ENCODE measurements at regions not wholly inside any gene's neighbourhood (a gene's known extent, or its start where the extent isn't known, plus 50 kb on each side); places are given as distances from the start of the nearest gene placed in this dataset.
"Not testable (repeated sequence)": the region's sequence is repeated elsewhere in the genome, so short reads cannot be mapped to it uniquely, and the experiment has no call there.

- not testable (repeated sequence) for H2AFZ ChIP-seq (ENCODE audit: low read length); H3K4me1 ChIP-seq (ENCODE audit: low read length); H3K4me3 ChIP-seq (ENCODE audit: low read length); H3F3A ChIP-seq (ENCODE audit: insufficient read depth, low read length); DNase-seq; H3K4me2 ChIP-seq (ENCODE audit: low read depth, low read length); H4K20me1 ChIP-seq (ENCODE audit: insufficient read depth, low read length); H3K27me3 ChIP-seq (replicated peaks; ENCODE audit: insufficient read depth, low read length); H3K36me3 ChIP-seq (replicated peaks; ENCODE audit: insufficient read depth, low read length); H3K9me2 ChIP-seq (replicated peaks; ENCODE audit: insufficient read depth, low read length); H3K9me3 ChIP-seq (replicated peaks; ENCODE audit: insufficient read depth, low read length); H3K9ac ChIP-seq (ENCODE audit: low read length); H3K79me2 ChIP-seq (ENCODE audit: low read length); H3K27ac ChIP-seq (ENCODE audit: low read length)
These were observed 103.4 kb upstream of the SLC25A48 start for GRCh38 chr5:135731034-135731433.

GRCh38 chr5:135730161-135730560 lies 104.3 kb upstream of the SLC25A48 start:
- not testable (repeated sequence) for H3K9me2 ChIP-seq (replicated peaks; ENCODE audit: insufficient read depth, low read length); H3F3A ChIP-seq (ENCODE audit: insufficient read depth, low read length); H2AFZ ChIP-seq (ENCODE audit: low read length); DNase-seq; H3K79me2 ChIP-seq (ENCODE audit: low read length); H3K4me2 ChIP-seq (ENCODE audit: low read depth, low read length); H3K36me3 ChIP-seq (replicated peaks; ENCODE audit: insufficient read depth, low read length); H3K27me3 ChIP-seq (replicated peaks; ENCODE audit: insufficient read depth, low read length); H4K20me1 ChIP-seq (ENCODE audit: insufficient read depth, low read length); H3K4me3 ChIP-seq (ENCODE audit: low read length); H3K9ac ChIP-seq (ENCODE audit: low read length); H3K9me3 ChIP-seq (replicated peaks; ENCODE audit: insufficient read depth, low read length); H3K27ac ChIP-seq (ENCODE audit: low read length); H3K4me1 ChIP-seq (ENCODE audit: low read length)

- Histone ChIP-seq H3K79me2 (ENCODE audit: low read length) (no peaks in the 10 kb centered on the region), H3F3A (ENCODE audit: insufficient read depth, low read length) (no peaks in the 10 kb centered on the region), H4K20me1 (ENCODE audit: insufficient read depth, low read length) (no peaks in the 10 kb centered on the region), H3K9me3 (replicated peaks; ENCODE audit: insufficient read depth, low read length) (no peaks in the 10 kb centered on the region), H3K9ac (ENCODE audit: low read length) (no peak overlapping the region), H3K4me3 (ENCODE audit: low read length) (no peak overlapping the region), H3K9me2 (replicated peaks; ENCODE audit: insufficient read depth, low read length) (no peaks in the 10 kb centered on the region), H2AFZ (ENCODE audit: low read length) (no peak overlapping the region), H3K27ac (ENCODE audit: low read length) (no peak overlapping the region), H3K36me3 (replicated peaks; ENCODE audit: insufficient read depth, low read length) (no peaks in the 10 kb centered on the region), H3K27me3 (replicated peaks; ENCODE audit: insufficient read depth, low read length) (no peaks in the 10 kb centered on the region), H3K4me2 (ENCODE audit: low read depth, low read length) (no peak overlapping the region), H3K4me1 (ENCODE audit: low read length) (no peaks in the 10 kb centered on the region)
- TF ChIP-seq EZH2phosphoT487 (IDR thresholded peaks at IDR 0.05; ENCODE audit: low read length), result no peak
- no peak for TF ChIP-seq EZH2 (optimal IDR thresholded peaks at IDR 0.05; ENCODE audit: low read depth, low read length)
- no peak for TF ChIP-seq CTCF (IDR thresholded peaks at IDR 0.05; ENCODE audit: low read length)
- DNase-seq, result no peak
These were observed 105.1 kb upstream of the SLC25A48 start for GRCh38 chr5:135729321-135729786.

GRCh38 chr5:135724617-135725016 lies 109.8 kb upstream of the SLC25A48 start:
- no peaks in the 10 kb centered on the region for H3K9me3 ChIP-seq (replicated peaks; ENCODE audit: insufficient read depth, low read length)
- DNase-seq, result no peak
- no peaks in the 10 kb centered on the region for H3K79me2 ChIP-seq (ENCODE audit: low read length)
- H3K36me3 ChIP-seq (replicated peaks; ENCODE audit: insufficient read depth, low read length), result no peaks in the 10 kb centered on the region
- H3K9me2 ChIP-seq (replicated peaks; ENCODE audit: insufficient read depth, low read length), result no peaks in the 10 kb centered on the region
- H2AFZ ChIP-seq (ENCODE audit: low read length), result no peak overlapping the region
- no peak overlapping the region for H3K4me3 ChIP-seq (ENCODE audit: low read length)
- no peaks in the 10 kb centered on the region for H3F3A ChIP-seq (ENCODE audit: insufficient read depth, low read length)
- no peak overlapping the region for H3K4me2 ChIP-seq (ENCODE audit: low read depth, low read length)
- H3K4me1 ChIP-seq (ENCODE audit: low read length), result no peaks in the 10 kb centered on the region
- H3K9ac ChIP-seq (ENCODE audit: low read length), result no peak overlapping the region
- no peak for TF ChIP-seq EZH2phosphoT487 (IDR thresholded peaks at IDR 0.05; ENCODE audit: low read length)
- H4K20me1 ChIP-seq (ENCODE audit: insufficient read depth, low read length), result no peaks in the 10 kb centered on the region
- H3K27me3 ChIP-seq (replicated peaks; ENCODE audit: insufficient read depth, low read length), result no peaks in the 10 kb centered on the region
- no peak overlapping the region for H3K27ac ChIP-seq (ENCODE audit: low read length)

GRCh38 chr5:135723491-135723890 lies 111.0 kb upstream of the SLC25A48 start:
- Histone ChIP-seq H3K36me3 (replicated peaks; ENCODE audit: insufficient read depth, low read length) (no peaks in the 10 kb centered on the region), H3K9me2 (replicated peaks; ENCODE audit: insufficient read depth, low read length) (no peaks in the 10 kb centered on the region), H3K27me3 (replicated peaks; ENCODE audit: insufficient read depth, low read length) (no peaks in the 10 kb centered on the region), H3K4me1 (ENCODE audit: low read length) (no peaks in the 10 kb centered on the region), H3K27ac (ENCODE audit: low read length) (no peak overlapping the region), H2AFZ (ENCODE audit: low read length) (no peak overlapping the region), H3K9ac (ENCODE audit: low read length) (no peak overlapping the region), H3K79me2 (ENCODE audit: low read length) (no peaks in the 10 kb centered on the region), H4K20me1 (ENCODE audit: insufficient read depth, low read length) (no peaks in the 10 kb centered on the region), H3K4me3 (ENCODE audit: low read length) (no peak overlapping the region), H3K9me3 (replicated peaks; ENCODE audit: insufficient read depth, low read length) (no peaks in the 10 kb centered on the region), H3K4me2 (ENCODE audit: low read depth, low read length) (no peak overlapping the region), H3F3A (ENCODE audit: insufficient read depth, low read length) (no peaks in the 10 kb centered on the region)
- DNase-seq, result no peak
- no peak for TF ChIP-seq EZH2 (optimal IDR thresholded peaks at IDR 0.05; ENCODE audit: low read depth, low read length)
- no peak for TF ChIP-seq EZH2phosphoT487 (IDR thresholded peaks at IDR 0.05; ENCODE audit: low read length)
- no peak for TF ChIP-seq CTCF (IDR thresholded peaks at IDR 0.05; ENCODE audit: low read length)
